HCT116 (cell line): ENCODE measurements at regions not wholly inside any gene's neighbourhood (a gene's known extent, or its start where the extent isn't known, plus 50 kb on each side); places are given as distances from the start of the nearest gene placed in this dataset.

ENCODE experiments used
- ATAC-seq: fragments of 200-7000 bp; cut with Tn5 transposase; 2 replicates; pipeline ENCODE4 v1.9.1; 2020; ENCODE audit warnings: mild to moderate bottlenecking, moderate library complexity
- BruUV-seq: library from RNA; stranded (reverse); fragments of 400-500 nt; replicated peaks from 2 replicates; lab custom pipeline; 2021; lab: Mats Ljungman, UMichigan
- CTCF ChIA-PET: fragments of 300-600 bp; sonication (Branson Sonifier 250); formaldehyde crosslinking; loops from one replicate; lab custom pipeline; 2021; ENCODE audit warnings: antibody characterized with exemption; lab: Charles Lee
- POLR2A ChIA-PET: fragments of 300-600, 350-600 bp; sonication (Branson Sonifier 250); formaldehyde crosslinking; loops from one replicate; lab custom pipeline; 2021; ENCODE audit warnings: antibody characterized with exemption; lab: Charles Lee
- RAD21 ChIA-PET, 2 experiments: fragments of 300-600 bp; sonication (Branson Sonifier 250); formaldehyde crosslinking; loops; one replicate each; lab custom pipeline; 2023; ENCODE audit warnings: low total read pairs in 2 of 2; ENCODE audit not compliant: uncharacterized antibody in 2 of 2, unreplicated experiment in 2 of 2, low non-redundant PET in 1 of 2; lab: Charles Lee
- DNase-seq: peaks from one replicate; pipeline ENCODE4 v3.0.0-alpha.2; 2010; ENCODE audit warnings: low read depth, low spot score
- H2AFZ ChIP-seq: fragments of 200-600 bp; shearing (Covaris generic), sonication (generic); 2 replicates; pipeline ENCODE4 v1.6.1; 2017; ENCODE audit warnings: low read depth, mixed run types, mixed read lengths, antibody characterized with exemption, low read length; ENCODE audit not compliant: poor library complexity, severe bottlenecking
- H3K27ac ChIP-seq: 2 replicates; pipeline ENCODE4 v1.5.1; 2012; ENCODE audit warnings: low read depth, low read length
- H3K27me3 ChIP-seq: fragments of 200-600 bp; sonication (generic); 2 replicates; pipeline ENCODE4 v1.6.1; 2016; ENCODE audit warnings: mixed run types, low read length, mixed read lengths; ENCODE audit not compliant: insufficient read depth
- H3K36me3 ChIP-seq, 2 experiments: fragments of 200-500 bp in 1 of 2; fragments of 200-600 bp in 1 of 2; sonication (Bioruptor generic) in 1 of 2; sonication (generic) in 1 of 2; 2 replicates each; pipeline versions ENCODE4 v1.5.1 to v1.6.1; 2014 to 2016; ENCODE audit warnings: low read length in 2 of 2, inconsistent platforms in 1 of 2, mixed read lengths in 1 of 2, mixed run types in 1 of 2; ENCODE audit not compliant: insufficient read depth in 2 of 2, control insufficient read depth in 1 of 2
- H3K4me1 ChIP-seq, 2 experiments: fragments of 200-600 bp in 1 of 2; sonication (generic) in 1 of 2; 2 replicates each; pipeline versions ENCODE4 v1.5.1 to v1.6.1; 2012 to 2017; ENCODE audit warnings: low read length in 2 of 2, inconsistent platforms in 1 of 2, mild to moderate bottlenecking in 1 of 2, mixed read lengths in 1 of 2, mixed run types in 1 of 2, moderate library complexity in 1 of 2; ENCODE audit not compliant: insufficient read depth in 2 of 2, control insufficient read depth in 1 of 2
- H3K4me2 ChIP-seq: fragments of 200-600 bp; sonication (generic); 2 replicates; pipeline ENCODE4 v1.6.1; 2017; ENCODE audit warnings: mixed run types, low read length, mixed read lengths
- H3K4me3 ChIP-seq, 2 experiments: fragments of 200-600 bp in 1 of 2; sonication (generic) in 1 of 2; replicated peaks in 1 of 2; 2 replicates each; pipeline ENCODE4 v1.5.1; 2011 to 2016; ENCODE audit warnings: low read length in 2 of 2, control low read depth in 1 of 2, low read depth in 1 of 2, mild to moderate bottlenecking in 1 of 2, mixed read lengths in 1 of 2, mixed run types in 1 of 2
- H3K79me2 ChIP-seq: fragments of 200-600 bp; sonication (generic); 2 replicates; pipeline ENCODE4 v1.6.1; 2017; ENCODE audit warnings: mild to moderate bottlenecking, mixed run types, low read length, moderate library complexity, mixed read lengths; ENCODE audit not compliant: insufficient read depth
- H3K9ac ChIP-seq: fragments of 200-600 bp; sonication (generic); 2 replicates; pipeline ENCODE4 v1.6.1; 2016; ENCODE audit warnings: low read length, mixed read lengths
- H3K9me2 ChIP-seq: fragments of 200-600 bp; sonication (generic), shearing (Covaris generic); 2 replicates; pipeline ENCODE4 v1.6.1; 2017; ENCODE audit warnings: mixed run types, mild to moderate bottlenecking, moderate library complexity; ENCODE audit not compliant: insufficient read depth
- H3K9me3 ChIP-seq, 2 experiments: fragments of 200-500 bp in 1 of 2; fragments of 200-600 bp in 1 of 2; sonication (Bioruptor generic) in 1 of 2; sonication (generic) in 1 of 2; 2 replicates each; pipeline ENCODE4 v1.6.1; 2014 to 2017; ENCODE audit warnings: low read length in 2 of 2, mixed read lengths in 2 of 2, inconsistent platforms in 1 of 2, low read depth in 1 of 2, mild to moderate bottlenecking in 1 of 2, mixed run types in 1 of 2, moderate library complexity in 1 of 2; ENCODE audit not compliant: control insufficient read depth in 1 of 2, insufficient read depth in 1 of 2
- H4K20me1 ChIP-seq: fragments of 200-600 bp; sonication (generic), shearing (Covaris generic); 2 replicates; pipeline ENCODE4 v1.6.1; 2017; ENCODE audit warnings: mixed run types, mild to moderate bottlenecking, moderate library complexity; ENCODE audit not compliant: insufficient read depth
- CTCF ChIP-seq, 3 experiments: fragments of 200-600 bp in 1 of 3; sonication (generic) in 1 of 3; IDR thresholded peaks in 2 of 3; conservative IDR thresholded peaks in 1 of 3; 2 replicates each; pipeline ENCODE4 v1.5.1; 2012 to 2017; ENCODE audit warnings: low read depth in 2 of 3, low read length in 2 of 3, antibody characterized with exemption in 1 of 3, borderline replicate concordance in 1 of 3, control low read depth in 1 of 3, mild to moderate bottlenecking in 1 of 3, mixed read lengths in 1 of 3, mixed run types in 1 of 3, moderate library complexity in 1 of 3; ENCODE audit not compliant: insufficient read depth in 1 of 3
- EZH2 ChIP-seq: fragments of 200-600 bp; sonication (generic); IDR thresholded peaks from 2 replicates; pipeline ENCODE4 v1.6.1; 2017; ENCODE audit warnings: antibody characterized with exemption, mixed run types
- EZH2phosphoT487 ChIP-seq: fragments of 200-600 bp; IDR thresholded peaks from 2 replicates; pipeline ENCODE4 v1.6.1; 2018; ENCODE audit warnings: antibody characterized with exemption, borderline replicate concordance
- FOSL1 ChIP-seq: IDR thresholded peaks from 2 replicates; pipeline ENCODE4 v1.6.1; 2012; ENCODE audit warnings: low read depth
- JUND ChIP-seq: IDR thresholded peaks from 2 replicates; pipeline ENCODE4 v1.6.1; 2012
- POLR2AphosphoS5 ChIP-seq: IDR thresholded peaks from 2 replicates; pipeline ENCODE4 v1.6.1; 2011; ENCODE audit warnings: mild to moderate bottlenecking, low read depth, low read length, moderate library complexity
- SP1 ChIP-seq: IDR thresholded peaks from 2 replicates; pipeline ENCODE4 v1.6.1; 2012; ENCODE audit warnings: low read depth
- SRF ChIP-seq: IDR thresholded peaks from 2 replicates; pipeline ENCODE4 v1.6.1; 2012; ENCODE audit warnings: low read depth
- TCF7L2 ChIP-seq: IDR thresholded peaks from 2 replicates; pipeline ENCODE4 v1.7.0; 2011; ENCODE audit warnings: borderline replicate concordance, inconsistent platforms; ENCODE audit not compliant: insufficient read depth, insufficient read length; ENCODE audit errors: extremely low read depth
- YY1 ChIP-seq: IDR thresholded peaks from 2 replicates; pipeline ENCODE4 v1.6.1; 2011; ENCODE audit warnings: low read length, low read depth, moderate library complexity, mild to moderate bottlenecking; ENCODE audit not compliant: insufficient replicate concordance; ENCODE audit errors: extremely low read depth
- ZNF274 ChIP-seq: fragments of 200-500 bp; sonication (Bioruptor generic); IDR thresholded peaks from 2 replicates; pipeline ENCODE4 v1.6.1; 2014; ENCODE audit warnings: mild to moderate bottlenecking, low read depth, low read length, inconsistent platforms
- intact Hi-C: fragments of 100-400 bp; cut with micrococcal nuclease; formaldehyde crosslinking; loops from 2 replicates; pipeline ENCODE4 v1.10.0; 2022
- TF ChIP-seq, protein P1 (sequence below): IDR thresholded peaks from 2 replicates; pipeline ENCODE4 v1.6.1; 2012
- TF ChIP-seq, protein P2 (sequence below): IDR thresholded peaks from 2 replicates; pipeline ENCODE4 v1.6.1; 2012

DNA sequence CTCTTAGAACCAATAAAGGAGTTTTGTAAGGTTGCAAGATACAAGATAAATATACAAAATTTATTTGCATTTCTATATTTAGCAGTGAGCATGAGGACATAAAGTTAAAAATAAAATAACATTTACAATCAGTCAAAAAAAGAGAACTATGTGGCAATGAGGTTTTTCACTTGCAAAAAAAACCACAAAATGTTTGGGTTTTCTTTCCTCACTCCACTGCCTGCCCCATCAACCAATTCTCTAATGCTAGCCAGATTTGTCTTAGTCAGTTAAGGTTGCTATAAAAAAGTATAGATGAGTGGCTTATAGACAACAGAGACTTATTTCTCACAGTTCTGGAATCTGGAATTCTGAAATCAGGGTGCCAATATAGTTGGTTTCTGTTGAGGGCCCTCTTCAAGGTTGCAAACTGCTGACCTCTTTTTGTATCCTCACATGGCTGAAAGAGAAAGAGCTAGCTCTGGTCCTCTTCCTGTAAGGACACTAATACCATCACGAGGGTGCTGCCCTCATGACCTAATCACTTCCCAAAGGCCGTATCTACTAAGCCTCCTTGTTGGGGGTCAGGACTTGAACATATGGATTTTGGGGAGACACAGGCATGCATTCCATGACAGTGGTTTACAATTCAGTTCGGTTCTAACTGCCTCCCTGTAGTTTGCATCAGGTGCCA, 566.2 kb downstream of the GALR1 start:
- intact Hi-C loops, result no loop called here
- no peaks in the 10 kb centered on the region for H3K4me1 ChIP-seq
- no peak overlapping the region for H3K4me2 ChIP-seq
- BruUV-seq, result no TSS peak
- H3K36me3 ChIP-seq, result no peaks in the 10 kb centered on the region
- no peak overlapping the region for H3K9ac ChIP-seq
- no peak overlapping the region for H2AFZ ChIP-seq
- DNase-seq (no peak), ATAC-seq (no peak)
- peaks cover 11 to 31% of the 10 kb centered on the region in 2 experiments; a peak in 2 of 4 replicates for H3K9me3 ChIP-seq
- CTCF ChIA-PET, result no interaction called here
- POLR2A ChIA-PET, result no interaction called here
- H4K20me1 ChIP-seq, result no peaks in the 10 kb centered on the region
- H3K79me2 ChIP-seq, result no peaks in the 10 kb centered on the region
- no peaks in the 10 kb centered on the region for H3K27me3 ChIP-seq
- no peak for TF ChIP-seq ZNF274
- no peak for TF ChIP-seq EZH2
- no peak for TF ChIP-seq POLR2AphosphoS5
- TF ChIP-seq FOSL1, result no peak
- TF ChIP-seq JUND, result no peak
- TF ChIP-seq SRF, result no peak
- TF ChIP-seq EZH2phosphoT487, result no peak
- no peak for TF ChIP-seq CTCF (IDR thresholded peaks at IDR 0.05 in 2 of 3, conservative IDR thresholded peaks at IDR 0.05 in 1 of 3; ENCODE audit: borderline replicate concordance in 1 of 3, insufficient read depth in 1 of 3, low read depth in 2 of 3, low read length in 2 of 3)
- TF ChIP-seq SP1, result no peak
- TF ChIP-seq YY1, result no peak
- TF ChIP-seq, protein P1, sequence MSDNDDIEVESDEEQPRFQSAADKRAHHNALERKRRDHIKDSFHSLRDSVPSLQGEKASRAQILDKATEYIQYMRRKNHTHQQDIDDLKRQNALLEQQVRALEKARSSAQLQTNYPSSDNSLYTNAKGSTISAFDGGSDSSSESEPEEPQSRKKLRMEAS, result no peak
- TF ChIP-seq TCF7L2, result no peak
- TF ChIP-seq, protein P2, sequence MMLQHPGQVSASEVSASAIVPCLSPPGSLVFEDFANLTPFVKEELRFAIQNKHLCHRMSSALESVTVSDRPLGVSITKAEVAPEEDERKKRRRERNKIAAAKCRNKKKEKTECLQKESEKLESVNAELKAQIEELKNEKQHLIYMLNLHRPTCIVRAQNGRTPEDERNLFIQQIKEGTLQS, result no peak
- no peak overlapping the region for H3K4me3 ChIP-seq
- no peak overlapping the region for H3K27ac ChIP-seq
- no peaks in the 10 kb centered on the region for H3K9me2 ChIP-seq
- RAD21 ChIA-PET, result no interaction called here
